ENCODE measurements at regions not wholly inside any gene's neighbourhood (a gene's known extent, or its start where the extent isn't known, plus 50 kb on each side); places are given as distances from the start of the nearest gene placed in this dataset.

DNA sequence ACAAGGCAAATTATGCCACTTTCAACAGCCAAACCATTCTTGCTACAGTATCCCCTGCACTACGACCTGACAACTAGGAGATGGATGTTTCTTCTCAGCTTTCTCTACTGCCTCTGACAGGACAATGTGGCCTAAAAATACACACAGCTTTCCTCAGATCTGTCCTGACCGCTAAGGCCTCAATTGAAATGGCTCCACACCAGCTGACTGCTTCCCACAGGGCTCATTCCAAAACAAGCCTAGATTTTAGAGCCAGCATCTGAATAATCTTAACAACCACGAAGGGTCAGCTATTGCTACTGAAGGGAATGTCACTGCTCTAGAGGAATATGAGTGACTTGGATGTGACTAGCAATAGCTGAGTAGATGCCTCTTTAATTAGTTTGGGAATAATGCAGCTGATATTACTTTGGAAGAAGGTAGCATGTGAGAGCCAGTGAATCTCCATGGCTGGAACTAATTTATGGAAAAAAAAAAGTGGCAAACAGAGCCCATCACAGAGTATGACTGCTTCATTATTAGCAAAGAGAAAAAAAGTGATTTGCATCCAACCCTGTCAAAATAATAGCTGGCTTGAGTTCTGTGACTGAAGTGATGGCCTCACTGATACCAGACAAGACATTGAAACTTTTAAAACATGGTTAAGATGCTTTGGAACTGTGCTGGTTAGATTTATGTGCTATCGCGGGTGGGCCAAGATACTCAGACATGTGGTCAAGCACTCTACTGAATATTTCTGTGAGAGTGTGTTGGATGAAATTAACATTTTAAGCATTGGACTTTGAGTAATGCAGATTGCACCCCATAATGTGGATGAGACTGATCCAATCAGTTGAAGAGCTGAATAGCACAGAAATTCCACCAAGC is 450.2 kb downstream of the NR2F1-AS1 start:
- DNase-seq, result no peak
- TF ChIP-seq GATA1 (IDR thresholded peaks at IDR 0.05; ENCODE audit: low read depth, low read length) (no peak), POLR2A (IDR thresholded peaks at IDR 0.05; ENCODE audit: low read length) (no peak)

DNA sequence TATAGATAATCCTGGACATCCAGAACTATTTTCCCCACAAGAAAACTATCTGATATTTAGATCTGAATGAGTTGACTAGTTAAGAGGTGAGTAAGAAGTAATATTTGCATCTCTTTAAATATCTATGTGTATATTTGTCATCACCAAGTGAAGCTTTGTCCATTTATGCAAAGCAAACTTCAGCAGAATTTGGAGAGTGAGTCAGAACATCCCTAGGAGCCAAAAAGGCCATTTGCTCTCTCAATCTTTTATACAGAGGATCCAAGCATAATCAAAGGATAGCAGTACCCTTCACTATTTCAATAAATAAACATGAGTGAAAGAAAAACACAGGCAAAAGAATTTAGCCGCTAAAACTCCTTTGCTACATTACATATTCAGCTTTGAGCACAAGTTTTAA is 454.4 kb downstream of the NR2F1-AS1 start:
- DNase-seq, result no peak
- TF ChIP-seq POLR2A (IDR thresholded peaks at IDR 0.05; ENCODE audit: low read length) (no peak), GATA1 (IDR thresholded peaks at IDR 0.05; ENCODE audit: low read depth, low read length) (no peak)

DNA sequence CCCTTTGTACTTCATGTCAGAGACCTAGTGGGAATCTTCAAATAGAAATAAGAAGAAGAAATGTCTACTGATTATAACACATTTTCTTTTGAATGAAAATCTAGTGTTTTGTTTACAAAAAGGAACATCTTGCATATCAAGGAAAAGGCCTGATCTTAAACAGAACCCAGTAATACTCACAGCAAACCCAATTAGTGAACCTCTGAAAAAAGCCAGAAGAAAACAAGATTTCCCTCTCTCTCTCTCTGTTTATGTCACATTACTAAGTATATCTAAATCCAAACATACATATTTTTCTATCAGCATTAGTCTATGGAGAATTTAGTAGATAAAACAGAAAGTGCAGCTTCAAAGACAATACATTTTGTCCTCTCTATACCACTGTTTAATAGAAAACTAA is 457.9 kb downstream of the NR2F1-AS1 start:
- DNase-seq, result no peak
- no peak for TF ChIP-seq GATA1 (IDR thresholded peaks at IDR 0.05; ENCODE audit: low read depth, low read length)
- TF ChIP-seq POLR2A (IDR thresholded peaks at IDR 0.05; ENCODE audit: low read length), result no peak

DNA sequence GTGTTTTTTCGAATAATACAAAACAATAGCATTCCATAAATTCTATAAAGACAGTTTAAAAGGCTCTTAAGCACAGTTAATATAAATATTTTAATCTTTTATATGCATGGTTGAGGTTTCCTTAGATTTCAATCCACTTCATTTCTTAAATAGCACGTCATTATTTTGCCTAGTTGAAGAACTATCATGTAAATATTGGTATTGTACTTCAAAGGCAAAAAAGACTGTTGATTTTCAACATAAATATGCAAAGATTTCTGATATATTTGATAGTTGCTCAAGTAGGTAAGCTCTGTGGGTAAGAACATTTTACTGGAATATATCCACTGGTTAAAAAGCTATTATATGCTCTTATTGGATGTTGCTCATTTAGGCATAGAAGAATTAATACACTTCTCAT is 458.6 kb downstream of the NR2F1-AS1 start:
- no peak for TF ChIP-seq GATA1 (IDR thresholded peaks at IDR 0.05; ENCODE audit: low read depth, low read length)
- TF ChIP-seq POLR2A (IDR thresholded peaks at IDR 0.05; ENCODE audit: low read length), result no peak
- no peak for DNase-seq

DNA sequence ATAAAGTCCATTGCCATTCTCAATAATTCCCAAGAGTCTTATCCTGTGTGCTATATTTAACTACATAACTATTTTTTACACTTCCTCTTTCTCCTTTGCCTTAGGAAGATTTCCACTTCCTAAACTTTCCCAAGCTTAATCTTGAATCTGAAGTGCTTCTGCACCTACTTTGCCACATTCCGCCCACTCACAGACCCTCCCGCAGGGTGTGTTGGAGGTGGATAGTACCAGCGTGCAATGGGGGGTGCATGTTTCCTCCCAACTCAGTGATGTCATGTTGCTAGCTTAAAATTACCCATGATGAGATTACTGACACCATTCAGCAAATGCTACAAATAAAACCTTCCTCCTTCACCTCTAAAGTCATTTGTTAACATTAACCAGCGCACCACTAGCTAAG is 460.2 kb downstream of the NR2F1-AS1 start:
- no peak for DNase-seq
- TF ChIP-seq POLR2A (IDR thresholded peaks at IDR 0.05; ENCODE audit: low read length), result no peak

DNA sequence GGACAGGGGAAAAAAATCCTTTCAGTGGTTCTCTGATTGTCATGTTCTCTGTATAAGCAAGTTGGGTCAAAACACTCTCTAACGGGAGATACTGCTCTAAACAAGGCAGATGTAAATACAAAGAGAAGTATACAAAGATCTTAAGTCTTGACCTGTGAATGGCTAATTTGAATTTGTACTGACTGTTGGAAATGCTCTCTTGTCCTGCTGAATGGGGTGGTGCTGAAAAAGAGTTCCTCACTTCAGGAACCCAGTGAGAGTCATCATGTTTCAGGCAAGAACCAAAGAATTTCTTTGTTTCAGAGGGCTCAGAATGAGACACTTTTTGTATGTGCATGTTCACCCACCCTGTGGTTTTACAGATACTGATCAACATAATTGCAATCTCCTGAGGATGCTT is 461.0 kb downstream of the NR2F1-AS1 start:
- DNase-seq, result no peak
- no peak for TF ChIP-seq POLR2A (IDR thresholded peaks at IDR 0.05; ENCODE audit: low read length)
- no peak for TF ChIP-seq GATA1 (IDR thresholded peaks at IDR 0.05; ENCODE audit: low read depth, low read length)

DNA sequence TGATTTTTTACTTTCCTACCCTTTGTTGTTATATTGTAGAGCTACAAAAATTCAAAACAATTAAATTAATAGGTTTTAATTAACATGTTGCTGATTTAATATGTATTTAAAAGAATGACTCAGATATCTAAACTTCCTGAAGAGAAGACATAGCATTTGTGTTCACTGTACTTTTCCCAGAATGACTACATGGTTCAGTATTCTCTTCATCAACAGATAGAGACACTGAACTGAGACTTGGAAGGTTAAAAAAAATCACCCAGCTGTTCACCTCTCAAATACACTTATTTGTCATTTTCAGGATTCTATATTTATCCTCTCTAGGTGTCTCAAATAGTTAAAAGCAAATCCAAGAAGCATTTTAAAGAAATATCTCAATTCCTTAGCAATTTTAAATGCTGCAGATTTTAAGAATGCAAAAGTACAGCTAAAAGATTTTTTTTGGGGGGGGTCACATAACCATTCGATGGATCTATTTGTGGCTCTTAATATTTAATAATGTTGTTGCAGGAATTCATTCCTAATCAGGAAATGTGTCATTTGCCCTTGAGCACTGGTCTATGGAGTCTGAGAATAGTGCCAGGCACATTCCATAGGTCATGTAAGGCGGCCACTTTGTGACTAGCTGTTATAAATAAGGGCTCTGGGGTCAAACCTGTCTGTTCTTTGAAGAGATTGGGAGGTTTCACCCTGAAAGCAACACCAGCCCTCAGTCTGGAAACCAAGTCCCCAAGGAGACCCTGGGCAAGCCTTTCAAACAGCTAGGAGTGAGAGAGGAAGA is 463.1 kb downstream of the NR2F1-AS1 start:
- no peak for DNase-seq
- TF ChIP-seq GATA1 (IDR thresholded peaks at IDR 0.05; ENCODE audit: low read depth, low read length) (no peak), POLR2A (IDR thresholded peaks at IDR 0.05; ENCODE audit: low read length) (no peak)

DNA sequence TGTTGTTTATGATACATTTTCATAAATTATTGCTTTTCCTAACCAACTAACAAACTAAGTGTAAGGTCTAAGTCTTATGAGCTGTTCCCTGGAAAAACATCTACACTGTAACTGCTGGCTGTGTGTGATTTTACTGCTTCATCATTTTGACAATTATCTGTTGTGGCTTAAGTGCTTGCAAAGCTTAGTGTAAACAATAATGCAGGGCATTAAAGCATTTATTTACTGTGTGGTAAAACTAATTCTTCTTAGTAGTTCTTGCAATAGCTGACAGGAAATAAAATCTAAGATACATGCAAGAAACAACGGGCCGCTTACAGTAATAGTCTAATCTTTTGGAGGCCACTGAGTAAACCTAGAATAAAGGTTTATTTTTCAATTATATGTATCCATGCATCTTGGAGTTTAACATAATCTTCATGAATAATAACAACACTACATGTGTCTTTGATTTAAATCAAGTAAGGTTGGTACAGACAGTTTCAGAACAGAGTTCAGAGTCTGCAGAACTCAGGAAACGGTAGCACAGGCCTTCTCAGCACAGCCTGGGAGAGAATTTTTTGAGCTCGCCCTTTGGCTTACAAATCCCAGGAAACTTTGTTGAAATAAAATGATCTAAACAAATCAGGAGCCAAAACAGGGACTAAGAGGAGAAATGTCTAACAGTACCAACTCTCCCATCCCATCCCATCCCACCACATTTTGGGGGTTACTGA is 473.1 kb downstream of the NR2F1-AS1 start:
- TF ChIP-seq POLR2A (IDR thresholded peaks at IDR 0.05; ENCODE audit: low read length) (no peak), GATA1 (IDR thresholded peaks at IDR 0.05; ENCODE audit: low read depth, low read length) (no peak)
- no peak for DNase-seq

DNA sequence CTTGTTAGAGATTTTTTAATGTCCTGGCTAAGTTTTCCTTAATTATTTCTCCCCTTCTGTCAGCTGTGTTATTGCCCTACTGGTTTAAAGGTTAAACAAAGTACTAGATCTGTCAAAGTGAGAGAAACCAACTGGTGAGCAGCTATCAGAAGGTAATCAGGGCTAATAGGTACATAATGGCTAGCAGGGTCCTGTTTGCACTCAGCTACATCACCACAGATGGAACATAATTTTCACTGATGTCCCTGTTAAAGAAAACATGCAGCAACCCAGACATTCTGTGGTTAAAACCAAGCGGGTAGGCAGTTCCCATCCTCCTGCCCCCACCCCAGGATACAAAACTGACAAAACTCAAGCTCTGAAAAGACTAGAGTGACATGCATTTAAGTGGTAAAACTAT is 473.9 kb downstream of the NR2F1-AS1 start:
- TF ChIP-seq POLR2A (IDR thresholded peaks at IDR 0.05; ENCODE audit: low read length) (no peak), GATA1 (IDR thresholded peaks at IDR 0.05; ENCODE audit: low read depth, low read length) (no peak)
- DNase-seq, result no peak

DNA sequence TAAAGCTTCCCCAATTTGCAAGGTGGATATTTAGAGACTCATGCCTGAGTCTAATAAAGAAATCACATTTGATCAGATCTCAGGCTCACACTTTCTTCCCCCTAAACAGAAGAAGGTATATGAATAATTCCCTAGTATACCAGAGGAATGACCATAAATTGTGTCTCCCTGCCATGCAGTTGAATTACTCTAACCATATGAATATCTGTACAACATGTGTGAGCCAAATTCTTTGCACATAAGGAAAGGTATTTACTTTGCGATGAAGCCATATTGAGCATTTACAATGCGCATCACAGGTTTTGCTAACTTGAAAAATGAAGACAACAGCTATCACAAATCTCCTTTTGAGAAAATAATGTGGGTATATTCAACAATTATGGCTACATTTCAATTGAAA is 479.4 kb downstream of the NR2F1-AS1 start:
- no peak for DNase-seq
- TF ChIP-seq GATA1 (IDR thresholded peaks at IDR 0.05; ENCODE audit: low read depth, low read length) (no peak), POLR2A (IDR thresholded peaks at IDR 0.05; ENCODE audit: low read length) (no peak)

DNA sequence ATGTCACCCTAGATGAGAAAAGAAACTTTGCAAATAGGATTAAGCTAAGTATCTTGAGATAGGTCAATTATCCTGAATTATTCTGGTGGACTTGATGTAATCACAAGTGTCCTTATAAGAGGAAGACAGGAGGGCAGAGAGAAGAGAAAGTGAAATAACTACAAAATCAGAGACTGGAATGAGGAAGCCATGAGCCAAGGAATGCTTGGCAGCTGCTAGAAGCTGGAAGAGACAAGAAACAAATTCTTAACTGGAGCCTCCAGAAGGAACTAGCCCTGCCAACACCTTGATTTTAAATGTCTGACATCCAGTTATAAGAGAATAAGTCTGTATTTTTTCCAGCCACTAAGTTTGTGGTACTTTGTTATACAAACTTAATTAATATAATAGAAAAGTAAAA is 480.0 kb downstream of the NR2F1-AS1 start:
- TF ChIP-seq GATA1 (IDR thresholded peaks at IDR 0.05; ENCODE audit: low read depth, low read length) (no peak), POLR2A (IDR thresholded peaks at IDR 0.05; ENCODE audit: low read length) (no peak)
- DNase-seq, result no peak

DNA sequence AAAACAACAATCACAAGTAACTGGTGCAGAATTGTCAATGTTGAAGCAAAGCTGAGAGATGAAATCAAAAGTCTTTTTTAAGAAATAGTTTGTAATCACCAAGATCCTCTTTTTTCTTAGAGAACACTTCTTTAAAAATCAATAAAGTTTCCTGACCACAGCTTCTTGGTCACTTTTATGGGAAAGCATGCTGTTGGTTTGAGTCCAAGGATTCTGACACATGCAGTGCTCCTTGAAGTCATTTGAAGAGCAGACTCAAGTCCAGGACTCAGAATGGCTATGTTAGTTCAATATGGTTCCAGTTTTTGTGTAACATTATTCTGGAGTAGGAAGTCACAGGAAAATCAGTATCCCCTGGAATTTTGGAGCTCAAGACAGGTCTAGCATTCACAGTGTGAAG is 480.6 kb downstream of the NR2F1-AS1 start:
- TF ChIP-seq POLR2A (IDR thresholded peaks at IDR 0.05; ENCODE audit: low read length), result no peak
- no peak for TF ChIP-seq GATA1 (IDR thresholded peaks at IDR 0.05; ENCODE audit: low read depth, low read length)
- no peak for DNase-seq

DNA sequence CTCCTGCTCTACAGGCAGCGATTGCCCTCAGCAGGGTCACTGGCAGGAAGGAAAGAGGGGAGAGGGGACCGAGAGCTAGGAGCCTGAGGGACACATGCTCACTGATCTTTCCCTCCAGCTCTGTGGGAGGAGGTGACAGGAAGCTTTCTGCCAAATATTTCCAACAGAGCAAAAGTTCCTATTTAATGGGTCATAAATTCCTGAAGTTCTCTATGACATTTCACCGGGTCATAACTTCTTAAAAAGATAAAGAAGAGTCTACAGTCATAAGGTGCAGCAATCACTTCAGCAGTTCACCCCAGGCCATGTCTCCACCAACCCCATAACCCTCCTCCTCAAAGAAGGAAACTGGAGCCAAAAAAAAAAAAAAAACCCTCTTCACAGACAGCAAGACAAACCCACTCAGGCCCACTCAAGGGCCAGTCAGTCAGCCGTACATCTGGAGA is 481.1 kb downstream of the NR2F1-AS1 start:
- no peak for TF ChIP-seq GATA1 (IDR thresholded peaks at IDR 0.05; ENCODE audit: low read depth, low read length)
- no peak for TF ChIP-seq POLR2A (IDR thresholded peaks at IDR 0.05; ENCODE audit: low read length)
- DNase-seq, result no peak

DNA sequence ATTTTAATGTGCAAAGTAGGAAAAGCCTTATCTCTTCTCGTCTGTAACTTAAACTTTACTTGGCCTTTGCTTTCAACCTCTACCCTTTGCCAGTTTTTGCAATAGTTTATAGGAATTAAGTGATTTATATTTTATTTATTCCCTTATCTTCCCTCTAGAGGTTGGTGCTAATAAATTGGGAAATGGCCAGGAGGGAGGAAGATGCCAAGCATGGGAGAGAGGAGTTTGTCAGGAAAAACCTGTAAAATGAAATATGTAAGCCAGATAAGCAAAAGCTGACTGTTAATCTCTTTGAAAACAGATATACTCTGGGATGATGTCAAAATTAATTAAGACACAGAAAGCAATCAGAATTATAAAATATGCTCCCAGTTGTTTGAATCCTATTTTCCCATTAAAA is 484.5 kb downstream of the NR2F1-AS1 start:
- TF ChIP-seq POLR2A (IDR thresholded peaks at IDR 0.05; ENCODE audit: low read length) (no peak), GATA1 (IDR thresholded peaks at IDR 0.05; ENCODE audit: low read depth, low read length) (no peak)
- no peak for DNase-seq
